HCT116 (cell line): ENCODE measurements at regions not wholly inside any gene's neighbourhood (a gene's known extent, or its start where the extent isn't known, plus 50 kb on each side); places are given as distances from the start of the nearest gene placed in this dataset.

Experiments used
- ATF3 ChIP-seq: IDR thresholded peaks from 2 replicates; pipeline ENCODE4 v1.6.1; 2012
- CTCF ChIP-seq, 3 experiments: fragments of 200-600 bp in 1 of 3; sonication (generic) in 1 of 3; IDR thresholded peaks in 2 of 3; conservative IDR thresholded peaks in 1 of 3; 2 replicates each; pipeline ENCODE4 v1.5.1; 2012 to 2017; ENCODE audit warnings: low read depth in 2 of 3, low read length in 2 of 3, antibody characterized with exemption in 1 of 3, borderline replicate concordance in 1 of 3, control low read depth in 1 of 3, mild to moderate bottlenecking in 1 of 3, mixed read lengths in 1 of 3, mixed run types in 1 of 3, moderate library complexity in 1 of 3; ENCODE audit not compliant: insufficient read depth in 1 of 3
- EZH2 ChIP-seq: fragments of 200-600 bp; sonication (generic); IDR thresholded peaks from 2 replicates; pipeline ENCODE4 v1.6.1; 2017; ENCODE audit warnings: antibody characterized with exemption, mixed run types
- EZH2phosphoT487 ChIP-seq: fragments of 200-600 bp; IDR thresholded peaks from 2 replicates; pipeline ENCODE4 v1.6.1; 2018; ENCODE audit warnings: antibody characterized with exemption, borderline replicate concordance
- MAX ChIP-seq: IDR thresholded peaks from 2 replicates; pipeline ENCODE4 v1.6.1; 2012
- POLR2A ChIP-seq: IDR thresholded peaks from 2 replicates; pipeline ENCODE4 v1.7.0; 2011; ENCODE audit warnings: borderline replicate concordance; ENCODE audit not compliant: insufficient read depth, insufficient read length; ENCODE audit errors: extremely low read depth
- POLR2AphosphoS5 ChIP-seq: IDR thresholded peaks from 2 replicates; pipeline ENCODE4 v1.6.1; 2011; ENCODE audit warnings: mild to moderate bottlenecking, low read depth, low read length, moderate library complexity
- REST ChIP-seq: IDR thresholded peaks from 2 replicates; pipeline ENCODE4 v1.6.1; 2012; ENCODE audit warnings: low read depth
- SIN3A ChIP-seq: IDR thresholded peaks from 2 replicates; pipeline ENCODE4 v1.6.1; 2012; ENCODE audit warnings: low read depth
- SRF ChIP-seq: IDR thresholded peaks from 2 replicates; pipeline ENCODE4 v1.6.1; 2012; ENCODE audit warnings: low read depth
- TCF7L2 ChIP-seq: IDR thresholded peaks from 2 replicates; pipeline ENCODE4 v1.7.0; 2011; ENCODE audit warnings: borderline replicate concordance, inconsistent platforms; ENCODE audit not compliant: insufficient read depth, insufficient read length; ENCODE audit errors: extremely low read depth
- YY1 ChIP-seq: IDR thresholded peaks from 2 replicates; pipeline ENCODE4 v1.6.1; 2011; ENCODE audit warnings: low read length, low read depth, moderate library complexity, mild to moderate bottlenecking; ENCODE audit not compliant: insufficient replicate concordance; ENCODE audit errors: extremely low read depth
- ZBTB33 ChIP-seq: IDR thresholded peaks from 2 replicates; pipeline ENCODE4 v1.6.1; 2011; ENCODE audit warnings: mild to moderate bottlenecking, low read length, moderate library complexity; ENCODE audit not compliant: insufficient replicate concordance; ENCODE audit errors: extremely low read depth

GRCh38 chr13:60873116-60873515 is 476.1 kb downstream of the TDRD3 start:
- no peak for TF ChIP-seq REST
- TF ChIP-seq CTCF (IDR thresholded peaks at IDR 0.05 in 2 of 3, conservative IDR thresholded peaks at IDR 0.05 in 1 of 3; ENCODE audit: borderline replicate concordance in 1 of 3, insufficient read depth in 1 of 3, low read depth in 2 of 3, low read length in 2 of 3), result no peak
- TF ChIP-seq YY1, result no peak
- TF ChIP-seq ATF3, result no peak
- TF ChIP-seq EZH2, result no peak
- no peak for TF ChIP-seq ZBTB33
- TF ChIP-seq EZH2phosphoT487, result no peak
- no peak for TF ChIP-seq POLR2A
- no peak for TF ChIP-seq SRF
- no peak for TF ChIP-seq MAX
- no peak for TF ChIP-seq POLR2AphosphoS5
- TF ChIP-seq TCF7L2, result no peak
- no peak for TF ChIP-seq SIN3A
